SK-N-SH treated with all-trans-retinoic acid at 6 μM for 48 hours (cell line): ENCODE measurements at regions not wholly inside any gene's neighbourhood (a gene's known extent, or its start where the extent isn't known, plus 50 kb on each side); places are given as distances from the start of the nearest gene placed in this dataset.

Source experiments
- ATAC-seq: fragments of 200-7000 bp; cut with Tn5 transposase; 3 replicates; pipeline ENCODE4 v1.9.1; 2020; ENCODE audit warnings: mild to moderate bottlenecking, moderate library complexity
- ARNTL ChIP-seq: fragments of 450-650 bp; formaldehyde crosslinking; IDR thresholded peaks from 2 replicates; pipeline ENCODE4 v1.5.0; 2020; ENCODE audit warnings: low read depth, mild to moderate bottlenecking, moderate library complexity, borderline replicate concordance
- BACH2 ChIP-seq: fragments of 250-450 bp; sonication (Bioruptor Pico); IDR thresholded peaks from 2 replicates; pipeline ENCODE4 v1.9.0; 2021; ENCODE audit warnings: mild to moderate bottlenecking, borderline replicate concordance
- CREB5 ChIP-seq: fragments of 250-450 bp; sonication (Bioruptor Pico); IDR thresholded peaks from 2 replicates; pipeline ENCODE4 v1.5.1; 2020; ENCODE audit warnings: low read depth, mild to moderate bottlenecking, moderate library complexity
- CSDC2 ChIP-seq: fragments of 250-450 bp; sonication (Bioruptor Pico); IDR thresholded peaks from 2 replicates; pipeline ENCODE4 v1.5.0; 2020; ENCODE audit warnings: mild to moderate bottlenecking, moderate library complexity
- CSRNP3 ChIP-seq: fragments of 250-450 bp; sonication (Bioruptor Pico); IDR thresholded peaks from 2 replicates; pipeline ENCODE4 v1.5.1; 2021; ENCODE audit warnings: mild to moderate bottlenecking, moderate library complexity
- ESRRG ChIP-seq: fragments of 250-450 bp; sonication (Bioruptor Pico); IDR thresholded peaks from 2 replicates; pipeline ENCODE4 v1.6.1; 2021; ENCODE audit warnings: mild to moderate bottlenecking
- GLIS3 ChIP-seq: fragments of 250-450 bp; sonication (Bioruptor Pico); IDR thresholded peaks from 2 replicates; pipeline ENCODE4 v1.5.0; 2020; ENCODE audit warnings: mild to moderate bottlenecking, moderate library complexity
- ISL1 ChIP-seq: fragments of 250-450 bp; sonication (Bioruptor Pico); IDR thresholded peaks from 2 replicates; pipeline ENCODE4 v2.1.2; 2022; ENCODE audit warnings: mild to moderate bottlenecking, moderate library complexity
- OSR1 ChIP-seq: fragments of 250-450 bp; sonication (Bioruptor Pico); IDR thresholded peaks from 2 replicates; pipeline ENCODE4 v1.8.0; 2022; ENCODE audit warnings: moderate library complexity, mild to moderate bottlenecking, inconsistent platforms
- PATZ1 ChIP-seq: fragments of 250-450 bp; sonication (Bioruptor Pico); IDR thresholded peaks from 2 replicates; pipeline ENCODE4 v1.8.0; 2020; ENCODE audit warnings: mild to moderate bottlenecking, moderate library complexity, borderline replicate concordance
- POU6F1 ChIP-seq: fragments of 250-450 bp; sonication (Bioruptor Pico); IDR thresholded peaks from 2 replicates; pipeline ENCODE4 v1.8.0; 2021; ENCODE audit warnings: low read depth, mild to moderate bottlenecking, moderate library complexity, borderline replicate concordance
- RARB ChIP-seq: fragments of 250-450 bp; sonication (Bioruptor Pico); IDR thresholded peaks from 2 replicates; pipeline ENCODE4 v1.8.0; 2021; ENCODE audit warnings: mild to moderate bottlenecking, moderate library complexity
- SNAI2 ChIP-seq: fragments of 250-450 bp; sonication (Bioruptor Pico); IDR thresholded peaks from 2 replicates; pipeline ENCODE4 v1.5.0; 2020; ENCODE audit warnings: mild to moderate bottlenecking, moderate library complexity
- TCF4 ChIP-seq: fragments of 250-450 bp; sonication (Bioruptor Pico); IDR thresholded peaks from 2 replicates; pipeline ENCODE4 v1.8.0; 2021; ENCODE audit warnings: mild to moderate bottlenecking, moderate library complexity, borderline replicate concordance
- TSHZ2 ChIP-seq: fragments of 250-450 bp; sonication (Bioruptor Pico); IDR thresholded peaks from 2 replicates; pipeline ENCODE4 v1.5.0; 2020; ENCODE audit warnings: mild to moderate bottlenecking, moderate library complexity
- ZC3H10 ChIP-seq: fragments of 250-450 bp; sonication (Bioruptor Pico); IDR thresholded peaks from 2 replicates; pipeline ENCODE4 v1.5.1; 2021; ENCODE audit warnings: mild to moderate bottlenecking, moderate library complexity
- ZFP3 ChIP-seq: fragments of 250-450 bp; sonication (Bioruptor Pico); IDR thresholded peaks from 2 replicates; pipeline ENCODE4 v1.5.0; 2020; ENCODE audit warnings: mild to moderate bottlenecking, moderate library complexity
- ZFP30 ChIP-seq: fragments of 450-650 bp; formaldehyde crosslinking; IDR thresholded peaks from 2 replicates; pipeline ENCODE4 v1.5.0; 2022; ENCODE audit warnings: mild to moderate bottlenecking, moderate library complexity
- ZNF565 ChIP-seq: fragments of 450-650 bp; formaldehyde crosslinking; conservative IDR thresholded peaks from 2 replicates; pipeline ENCODE4 v1.5.0; 2020; ENCODE audit warnings: low read depth, mild to moderate bottlenecking, moderate library complexity
- ZNF70 ChIP-seq: fragments of 450-650 bp; formaldehyde crosslinking; IDR thresholded peaks from 2 replicates; pipeline ENCODE4 v1.5.0; 2020; ENCODE audit warnings: mild to moderate bottlenecking, moderate library complexity
- ZNF8 ChIP-seq: fragments of 450-650 bp; formaldehyde crosslinking; IDR thresholded peaks from 2 replicates; pipeline ENCODE4 v1.5.0; 2020; ENCODE audit warnings: mild to moderate bottlenecking, moderate library complexity

- TF ChIP-seq CSRNP3 (CRISPR knock-in tag) (no peak), RARB (CRISPR knock-in tag) (no peak), GLIS3 (no peak), ZNF565 (no peak), TCF4 (CRISPR knock-in tag) (no peak), PATZ1 (CRISPR knock-in tag) (no peak), BACH2 (CRISPR knock-in tag) (no peak), CSDC2 (CRISPR knock-in tag) (no peak), ESRRG (CRISPR knock-in tag) (no peak), ZFP30 (CRISPR knock-in tag) (no peak), ZFP3 (CRISPR knock-in tag) (no peak), ZNF70 (CRISPR knock-in tag) (no peak), ZC3H10 (CRISPR knock-in tag) (no peak), ARNTL (CRISPR knock-in tag) (no peak), ISL1 (CRISPR knock-in tag) (no peak), CREB5 (no peak), OSR1 (CRISPR knock-in tag) (no peak)
- no peak for ATAC-seq
These were observed 544.5 kb upstream of the ZNF608 start for GRCh38 chr5:125290935-125291334.

- ATAC-seq: no peak
- TF ChIP-seq ZC3H10 (CRISPR knock-in tag): no peak
- TF ChIP-seq POU6F1 (CRISPR knock-in tag): no peak
- no peak for TF ChIP-seq ZFP3 (CRISPR knock-in tag)
- TF ChIP-seq ZNF8 (CRISPR knock-in tag): no peak
- no peak for TF ChIP-seq ZFP30 (CRISPR knock-in tag)
- no peak for TF ChIP-seq ESRRG (CRISPR knock-in tag)
- no peak for TF ChIP-seq OSR1 (CRISPR knock-in tag)
- no peak for TF ChIP-seq TSHZ2 (CRISPR knock-in tag)
- no peak for TF ChIP-seq CSDC2 (CRISPR knock-in tag)
- no peak for TF ChIP-seq CSRNP3 (CRISPR knock-in tag)
- TF ChIP-seq PATZ1 (CRISPR knock-in tag): no peak
- TF ChIP-seq TCF4 (CRISPR knock-in tag): no peak
- TF ChIP-seq ZNF70 (CRISPR knock-in tag): no peak
- no peak for TF ChIP-seq BACH2 (CRISPR knock-in tag)
- TF ChIP-seq ZNF565: no peak
- TF ChIP-seq SNAI2 (CRISPR knock-in tag): no peak
- TF ChIP-seq CREB5: no peak
- TF ChIP-seq ISL1 (CRISPR knock-in tag): no peak
These were observed 545.0 kb upstream of the ZNF608 start for GRCh38 chr5:125291447-125291846.
